K562 (cell line): ENCODE measurements at regions not wholly inside any gene's neighbourhood (a gene's known extent, or its start where the extent isn't known, plus 50 kb on each side); places are given as distances from the start of the nearest gene placed in this dataset.
"Not testable (repeated sequence)": the region's sequence is repeated elsewhere in the genome, so short reads cannot be mapped to it uniquely, and the experiment has no call there.

Experiments
- ATAC-seq: fragments of 200-7000 bp; cut with Tn5 transposase; 3 replicates; pipeline ENCODE4 v1.9.1; 2020; ENCODE audit warnings: moderate library complexity
- BruUV-seq: library from RNA; stranded (reverse); fragments of 400-500 nt; replicated peaks from 2 replicates; lab custom pipeline; 2021; lab: Mats Ljungman, UMichigan
- CTCF ChIA-PET: fragments of 300-600 bp; formaldehyde crosslinking; extraction: SDS; loops from one replicate; lab custom pipeline; 2021; ENCODE audit warnings: low intra/inter-chr PET ratio; lab: Yijun Ruan, JAX
- POLR2A ChIA-PET: fragments of 300-600, 350-650 bp; sonication (Branson Sonifier 250); formaldehyde crosslinking; extraction: SDS; loops from one replicate; lab custom pipeline; 2021; ENCODE audit warnings: antibody characterized with exemption, inconsistent platforms; lab: Yijun Ruan, JAX
- DNase-seq, 4 experiments: peaks; one replicate each; pipeline versions ENCODE4 v3.0.0 to v3.0.0-alpha.2; 2011 to 2018; ENCODE audit warnings: low spot score in 3 of 4, mixed read lengths in 3 of 4; ENCODE audit errors: extremely low read depth in 1 of 4
- FAIRE-seq: peaks from 2 replicates; lab custom pipeline; 2011; peaks lifted over from hg19 to GRCh38; lab: Jason Lieb, UNC
- H2AFZ ChIP-seq: 2 replicates; pipeline ENCODE4 v1.6.0; 2011; ENCODE audit warnings: low read depth, low read length, control low read depth, inconsistent platforms
- H3K27ac ChIP-seq: fragments of 200-600 bp; 3 replicates; pipeline ENCODE4 v1.8.0; 2011; ENCODE audit warnings: low read depth, mild to moderate bottlenecking, control low read depth, inconsistent platforms, low read length, moderate library complexity, mixed read lengths; ENCODE audit errors: extremely low read depth
- H3K27me3 ChIP-seq, 2 experiments: fragments of 300-600 bp in 1 of 2; 2 replicates in 1 of 2; 3 replicates in 1 of 2; pipeline versions ENCODE4 v1.6.0 to v1.8.0; 2011; ENCODE audit warnings: inconsistent platforms in 2 of 2, low read length in 2 of 2, mild to moderate bottlenecking in 1 of 2, mixed read lengths in 1 of 2, moderate library complexity in 1 of 2; ENCODE audit not compliant: control insufficient read depth in 2 of 2, insufficient read depth in 2 of 2
- H3K36me3 ChIP-seq: fragments of 300-600 bp; 3 replicates; pipeline ENCODE4 v1.8.0; 2011; ENCODE audit warnings: mild to moderate bottlenecking, low read length, inconsistent platforms; ENCODE audit not compliant: control insufficient read depth, insufficient read depth
- H3K4me1 ChIP-seq, 2 experiments: fragments of 200-600 bp in 1 of 2; replicated peaks in 1 of 2; 2 replicates in 1 of 2; 3 replicates in 1 of 2; pipeline versions ENCODE4 v1.5.1 to v1.8.0; 2011; ENCODE audit warnings: inconsistent platforms in 2 of 2, low read length in 2 of 2, mild to moderate bottlenecking in 1 of 2, mixed read lengths in 1 of 2, moderate library complexity in 1 of 2; ENCODE audit not compliant: control insufficient read depth in 2 of 2, insufficient read depth in 2 of 2
- H3K4me2 ChIP-seq: 2 replicates; pipeline ENCODE4 v1.6.1; 2011; ENCODE audit warnings: low read length, control low read depth, inconsistent platforms, mixed read lengths; ENCODE audit not compliant: insufficient read depth
- H3K4me3 ChIP-seq: fragments of 200-600 bp; sonication (generic), shearing (Covaris generic); 2 replicates; pipeline ENCODE4 v1.5.1; 2016; ENCODE audit warnings: control low read depth, inconsistent platforms
- H3K79me2 ChIP-seq: fragments of 200-600 bp; 3 replicates; pipeline ENCODE4 v1.8.0; 2011; ENCODE audit warnings: low read length, inconsistent platforms; ENCODE audit not compliant: control insufficient read depth, insufficient read depth
- H3K9ac ChIP-seq, 2 experiments: 2 replicates each; pipeline versions ENCODE4 v1.6.0 to v1.6.1; 2011; ENCODE audit warnings: low read depth in 2 of 2, low read length in 2 of 2, control low read depth in 1 of 2, inconsistent platforms in 1 of 2, mild to moderate bottlenecking in 1 of 2, mixed read lengths in 1 of 2; ENCODE audit not compliant: insufficient read depth in 1 of 2
- H3K9me1 ChIP-seq: one replicate; pipeline ENCODE4 v1.6.0; 2011; ENCODE audit warnings: inconsistent platforms, mild to moderate bottlenecking, low read length, moderate library complexity; ENCODE audit not compliant: control insufficient read depth, insufficient read depth
- H3K9me3 ChIP-seq: replicated peaks from 2 replicates; pipeline ENCODE4 v1.5.1; 2011; ENCODE audit warnings: low read depth, low read length, inconsistent platforms; ENCODE audit not compliant: control insufficient read depth, insufficient read depth
- H4K20me1 ChIP-seq: replicated peaks from 2 replicates; pipeline ENCODE4 v1.6.1; 2011; ENCODE audit warnings: low read length, inconsistent platforms, mixed read lengths; ENCODE audit not compliant: control insufficient read depth, insufficient read depth
- GATAD2A ChIP-seq: fragments of 450-650 bp; IDR thresholded peaks from 2 replicates; pipeline ENCODE4 v1.6.1; 2017
- GTF3C2 ChIP-seq: IDR thresholded peaks from 3 replicates; pipeline ENCODE4 v1.6.1; 2011; ENCODE audit warnings: borderline replicate concordance, mild to moderate bottlenecking, moderate library complexity; ENCODE audit not compliant: insufficient read length; ENCODE audit errors: extremely low read depth
- PHB ChIP-seq: fragments of 250-450 bp; sonication (Bioruptor Pico); IDR thresholded peaks from 2 replicates; pipeline ENCODE4 v1.5.0; 2021
- SRSF3 ChIP-seq: fragments of 200-400 bp; formaldehyde crosslinking; IDR thresholded peaks from 2 replicates; pipeline ENCODE4 v1.6.1; 2016; ENCODE audit warnings: mild to moderate bottlenecking, low read length, moderate library complexity; ENCODE audit not compliant: insufficient read depth
- ZNF121 ChIP-seq: sonication (generic); formaldehyde crosslinking; conservative IDR thresholded peaks from 2 replicates; pipeline ENCODE4 v1.8.0; 2022; ENCODE audit warnings: missing genetic modification reagents
- ZNF398 ChIP-seq: fragments of 250-450 bp; sonication (Bioruptor Pico); IDR thresholded peaks from 2 replicates; pipeline ENCODE4 v1.8.0; 2021; ENCODE audit warnings: moderate library complexity, mild to moderate bottlenecking, inconsistent platforms
- ZNF512 ChIP-seq: IDR thresholded peaks from 2 replicates; pipeline ENCODE4 v1.6.1; 2016; ENCODE audit warnings: missing genetic modification characterization, missing compliant biosample characterization
- ZNF77 ChIP-seq: fragments of 250-450 bp; sonication (Bioruptor Pico); IDR thresholded peaks from 2 replicates; pipeline ENCODE4 v1.5.0; 2020
- WGBS: fragments of 100-300 bp; shearing (Covaris generic); methylation state at CpG from one replicate; pipeline ENCODE4 v1.1.6; 2016; ENCODE audit warnings: low coverage, mixed read lengths; ENCODE audit not compliant: insufficient coverage; ENCODE audit errors: missing lambda C conversion rate; 5-methylcytosine and 5-hydroxymethylcytosine counted together
- in situ Hi-C: fragments of 300-500 bp; cut with MboI; formaldehyde crosslinking; loops from 4 replicates; pipeline ENCODE4 v1.15.0; 2018; ENCODE audit warnings: inconsistent platforms, mixed read lengths
- intact Hi-C: fragments of 100-400 bp; cut with micrococcal nuclease; formaldehyde crosslinking; loops from 2 replicates; pipeline ENCODE4 v1.14.2; 2022

GRCh38 chr13:62158520-62158919 is 742.9 kb upstream of the PCDH20 start (continued):
- TF ChIP-seq ZNF512 (tag), result no peak

GRCh38 chr13:62151724-62152123 is 736.1 kb upstream of the PCDH20 start:
- BruUV-seq, H3K79me2 ChIP-seq, in situ Hi-C loops, H3K27me3 ChIP-seq, H3K36me3 ChIP-seq, H3K9me1 ChIP-seq, intact Hi-C loops, DNase-seq, H2AFZ ChIP-seq, H3K4me3 ChIP-seq, H3K9me3 ChIP-seq, FAIRE-seq, CTCF ChIA-PET, H3K4me1 ChIP-seq, H3K9ac ChIP-seq, H3K27ac ChIP-seq, POLR2A ChIA-PET, H3K4me2 ChIP-seq, H4K20me1 ChIP-seq, ATAC-seq: not testable (repeated sequence)
- 0% methylated on average over 2 of the region's 2 CpGs for WGBS

- FAIRE-seq, result no peak
- H3K27me3 ChIP-seq, result no peaks in the 10 kb centered on the region
- no peak overlapping the region for H3K4me2 ChIP-seq
- intact Hi-C loops (no loop called here), in situ Hi-C loops (no loop called here)
- no peaks in the 10 kb centered on the region for H3K9me1 ChIP-seq
- no peaks in the 10 kb centered on the region for H3K79me2 ChIP-seq
- ATAC-seq, result no peak
- no TSS peak for BruUV-seq
- ChIA-PET POLR2A (no interaction called here), CTCF (no interaction called here)
- H3K4me3 ChIP-seq, result no peak overlapping the region
- no peak overlapping the region for H2AFZ ChIP-seq
- no peaks in the 10 kb centered on the region for H3K36me3 ChIP-seq
- H3K9me3 ChIP-seq, result no peaks in the 10 kb centered on the region
- H3K4me1 ChIP-seq, result no peaks in the 10 kb centered on the region
- DNase-seq, result no peak
- H3K9ac ChIP-seq, result no peak overlapping the region
- H4K20me1 ChIP-seq, result no peaks in the 10 kb centered on the region
- H3K27ac ChIP-seq, result no peak overlapping the region
- 0% methylated on average over 3 of the region's 3 CpGs for WGBS
- TF ChIP-seq SRSF3 (no peak), ZNF398 (CRISPR knock-in tag) (no peak), ZNF77 (no peak), GTF3C2 (no peak), PHB (CRISPR knock-in tag) (no peak), ZNF121 (CRISPR knock-in tag) (no peak), GATAD2A (no peak)
Measured at GRCh38 chr13:62142048-62142447, 726.4 kb upstream of the PCDH20 start.
